ENCODE measurements at regions not wholly inside any gene's neighbourhood (a gene's known extent, or its start where the extent isn't known, plus 50 kb on each side); places are given as distances from the start of the nearest gene placed in this dataset.

GRCh38 chr3:10743366-10744097, 72.5 kb upstream of the SLC6A11 start:
- DNase-seq = no peak

- no peak for DNase-seq
Measured at GRCh38 chr3:10744098-10744465, 71.9 kb upstream of the SLC6A11 start.

GRCh38 chr3:10745392-10745791, 70.6 kb upstream of the SLC6A11 start:
- no peak for DNase-seq

- DNase-seq = no peak
Measured at GRCh38 chr3:10746001-10746400, 70.0 kb upstream of the SLC6A11 start.

- no peak for DNase-seq
Measured at GRCh38 chr3:10746684-10747083, 69.3 kb upstream of the SLC6A11 start.

- DNase-seq = no peak
Measured at GRCh38 chr3:10747341-10747740, 68.7 kb upstream of the SLC6A11 start.

GRCh38 chr3:10748040-10748439, 68.0 kb upstream of the SLC6A11 start:
- DNase-seq = no peak

GRCh38 chr3:10753964-10754363, 62.1 kb upstream of the SLC6A11 start:
- DNase-seq = peak; percentile 66

GRCh38 chr3:10756546-10756945, 59.5 kb upstream of the SLC6A11 start:
- no peak for DNase-seq

- DNase-seq = no peak
Measured at GRCh38 chr3:10757021-10757820, 58.8 kb upstream of the SLC6A11 start.

- no peak for DNase-seq
Measured at GRCh38 chr3:10757821-10758130, 58.3 kb upstream of the SLC6A11 start.

GRCh38 chr3:10758304-10759037, 57.6 kb upstream of the SLC6A11 start:
- peak; percentile 56 for DNase-seq

GRCh38 chr3:10759495-10759894, 56.5 kb upstream of the SLC6A11 start:
- no peak for DNase-seq

- DNase-seq = no peak
Measured at GRCh38 chr3:10760199-10760598, 55.8 kb upstream of the SLC6A11 start.

GRCh38 chr3:10761583-10761982, 54.4 kb upstream of the SLC6A11 start:
- no peak for DNase-seq

- DNase-seq = no peak
Measured at GRCh38 chr3:10762116-10762515, 53.9 kb upstream of the SLC6A11 start.

- DNase-seq = no peak
Measured at GRCh38 chr3:10762611-10763247, 53.3 kb upstream of the SLC6A11 start.

- no peak for DNase-seq
Measured at GRCh38 chr3:10763248-10763620, 52.8 kb upstream of the SLC6A11 start.

GRCh38 chr3:10763817-10764258, 52.2 kb upstream of the SLC6A11 start:
- no peak for DNase-seq

- no peak for DNase-seq
Measured at GRCh38 chr3:10764259-10765051, 51.6 kb upstream of the SLC6A11 start.

GRCh38 chr3:10766049-10766705, 49.9 kb upstream of the SLC6A11 start:
- DNase-seq = no peak
